ENCODE measurements at regions not wholly inside any gene's neighbourhood (a gene's known extent, or its start where the extent isn't known, plus 50 kb on each side); places are given as distances from the start of the nearest gene placed in this dataset.

DNA sequence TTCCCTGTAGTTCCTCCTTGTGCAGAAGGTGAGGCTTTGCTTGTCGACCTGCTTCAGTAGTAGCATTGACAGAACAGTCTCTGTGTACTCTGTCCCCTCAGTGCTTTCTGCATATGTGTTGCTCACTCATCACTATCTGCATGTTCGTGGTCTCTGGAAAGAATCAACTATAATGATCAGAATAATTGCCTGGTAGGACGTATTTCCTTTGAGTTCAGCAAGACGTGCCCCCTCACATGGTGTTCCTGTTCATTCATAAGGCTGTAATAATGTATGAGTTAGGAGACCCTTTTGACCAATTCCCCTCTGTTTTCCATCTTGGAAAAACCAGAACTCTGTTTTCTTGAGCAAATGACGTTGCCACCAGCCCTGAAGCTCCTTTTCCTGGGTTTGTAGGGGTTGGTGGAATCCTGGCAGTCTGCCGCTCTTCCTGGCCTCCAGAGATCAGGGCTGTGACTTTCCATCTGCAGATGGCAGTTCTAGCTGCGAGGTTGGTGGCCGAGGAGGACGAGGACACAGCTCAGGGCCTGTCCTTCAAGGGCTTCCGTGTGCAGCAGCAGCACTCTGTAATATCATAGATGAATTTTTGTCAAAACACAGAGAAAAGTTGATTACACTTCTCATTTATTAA lies 61.9 kb downstream of the EXOSC2 start:
- TF ChIP-seq, protein P1, sequence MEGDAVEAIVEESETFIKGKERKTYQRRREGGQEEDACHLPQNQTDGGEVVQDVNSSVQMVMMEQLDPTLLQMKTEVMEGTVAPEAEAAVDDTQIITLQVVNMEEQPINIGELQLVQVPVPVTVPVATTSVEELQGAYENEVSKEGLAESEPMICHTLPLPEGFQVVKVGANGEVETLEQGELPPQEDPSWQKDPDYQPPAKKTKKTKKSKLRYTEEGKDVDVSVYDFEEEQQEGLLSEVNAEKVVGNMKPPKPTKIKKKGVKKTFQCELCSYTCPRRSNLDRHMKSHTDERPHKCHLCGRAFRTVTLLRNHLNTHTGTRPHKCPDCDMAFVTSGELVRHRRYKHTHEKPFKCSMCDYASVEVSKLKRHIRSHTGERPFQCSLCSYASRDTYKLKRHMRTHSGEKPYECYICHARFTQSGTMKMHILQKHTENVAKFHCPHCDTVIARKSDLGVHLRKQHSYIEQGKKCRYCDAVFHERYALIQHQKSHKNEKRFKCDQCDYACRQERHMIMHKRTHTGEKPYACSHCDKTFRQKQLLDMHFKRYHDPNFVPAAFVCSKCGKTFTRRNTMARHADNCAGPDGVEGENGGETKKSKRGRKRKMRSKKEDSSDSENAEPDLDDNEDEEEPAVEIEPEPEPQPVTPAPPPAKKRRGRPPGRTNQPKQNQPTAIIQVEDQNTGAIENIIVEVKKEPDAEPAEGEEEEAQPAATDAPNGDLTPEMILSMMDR (IDR thresholded peaks at IDR 0.05), result no peak
- peaks cover 23% of the 10 kb centered on the region for H3K4me1 Mint-ChIP-seq
- POLR2A ChIA-PET, result no interaction called here
- no peak overlapping the region for H3K27ac Mint-ChIP-seq
- no peak overlapping the region for H3K4me3 Mint-ChIP-seq
- H3K9me3 Mint-ChIP-seq, result no peaks in the 10 kb centered on the region
- no peak for DNase-seq
- intact Hi-C loops (cut with micrococcal nuclease), result no loop called here
- no peaks in the 10 kb centered on the region for H3K27me3 Mint-ChIP-seq
- peaks cover 5% of the 10 kb centered on the region for H3K36me3 Mint-ChIP-seq (ENCODE audit: low read depth)
- no peak for ATAC-seq (ENCODE audit: low read depth)
- CTCF ChIA-PET, result no interaction called here

DNA sequence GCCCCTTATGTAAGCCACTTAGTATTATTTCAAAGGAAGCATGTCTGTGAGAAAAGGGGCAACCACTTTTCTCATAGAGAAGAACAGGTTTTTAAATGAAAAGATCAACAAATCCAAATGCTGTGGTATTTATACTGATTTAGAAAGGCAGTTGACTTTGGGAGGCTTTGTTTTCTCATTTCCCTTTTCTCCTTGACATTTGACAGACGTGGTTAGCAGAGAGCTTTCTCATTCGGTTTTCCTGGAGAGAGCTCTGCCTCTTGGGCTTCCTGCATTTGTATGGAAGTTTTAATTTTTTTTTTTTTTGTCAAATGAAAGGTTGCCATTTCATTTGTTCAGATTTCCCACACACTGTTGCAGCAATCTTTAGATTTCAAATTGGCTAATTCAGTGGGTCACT lies 62.5 kb downstream of the EXOSC2 start:
- no peak overlapping the region for H3K27ac Mint-ChIP-seq
- H3K27me3 Mint-ChIP-seq, result no peaks in the 10 kb centered on the region
- ATAC-seq (ENCODE audit: low read depth) (no peak), DNase-seq (no peak)
- peaks cover 24% of the 10 kb centered on the region for H3K4me1 Mint-ChIP-seq
- ChIA-PET POLR2A (no interaction called here), CTCF (interaction anchor here (1.0 kb wide), 1 partner anchor 110 kb away, joined by 3 read pairs; no protein-coding TSS in a partner anchor)
- H3K9me3 Mint-ChIP-seq, result no peaks in the 10 kb centered on the region
- peaks cover 5% of the 10 kb centered on the region for H3K36me3 Mint-ChIP-seq (ENCODE audit: low read depth)
- TF ChIP-seq, protein P1 (IDR thresholded peaks at IDR 0.05), result no peak
- intact Hi-C loops (cut with micrococcal nuclease), result no loop called here
- H3K4me3 Mint-ChIP-seq, result no peak overlapping the region

DNA sequence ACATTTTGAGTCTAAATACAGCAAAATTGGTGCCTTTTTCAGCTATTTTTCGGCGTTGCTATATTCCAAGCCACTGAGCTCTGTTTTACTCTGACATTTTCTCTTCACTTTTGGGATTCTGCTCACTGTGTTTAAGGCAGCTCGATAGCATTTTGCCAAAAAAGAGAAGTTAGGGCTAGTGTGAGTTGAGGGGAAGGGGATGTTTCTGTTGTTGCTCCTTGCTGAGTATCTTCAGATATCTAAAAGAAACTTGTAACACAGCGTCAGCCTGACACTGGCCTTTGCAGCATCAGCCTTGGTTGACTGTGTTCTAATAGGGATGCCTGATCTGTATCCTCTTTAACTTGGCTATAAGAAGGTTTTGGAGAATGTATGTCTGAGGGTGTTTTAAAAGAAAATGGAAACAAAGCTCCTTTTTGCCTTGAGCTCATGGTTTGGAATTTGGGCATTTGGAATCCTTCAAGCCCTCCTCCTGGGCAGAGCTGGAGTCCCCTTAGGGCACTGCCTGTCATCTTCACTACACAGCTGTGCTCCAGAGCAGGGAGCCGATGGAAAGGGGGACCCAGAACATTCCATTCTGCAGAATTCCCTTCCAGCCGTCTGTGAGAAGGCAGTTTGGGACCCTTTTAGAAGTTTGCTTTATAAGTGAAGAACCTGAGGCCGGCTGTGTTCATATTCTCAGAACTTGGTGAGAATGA lies 63.0 kb downstream of the EXOSC2 start:
- Mint-ChIP-seq H3K4me1 (peaks cover 28% of the 10 kb centered on the region), H3K27me3 (no peaks in the 10 kb centered on the region), H3K4me3 (no peak overlapping the region), H3K36me3 (ENCODE audit: low read depth) (peaks cover 5% of the 10 kb centered on the region), H3K27ac (no peak overlapping the region), H3K9me3 (no peaks in the 10 kb centered on the region)
- TF ChIP-seq, protein P1 (IDR thresholded peaks at IDR 0.05), result no peak
- DNase-seq (no peak), ATAC-seq (ENCODE audit: low read depth) (no peak)
- intact Hi-C loops (cut with micrococcal nuclease), result no loop called here
- CTCF ChIA-PET, result interaction anchor here (1.0 kb wide), 1 partner anchor 110 kb away, joined by 3 read pairs; no protein-coding TSS in a partner anchor
- POLR2A ChIA-PET, result no interaction called here

DNA sequence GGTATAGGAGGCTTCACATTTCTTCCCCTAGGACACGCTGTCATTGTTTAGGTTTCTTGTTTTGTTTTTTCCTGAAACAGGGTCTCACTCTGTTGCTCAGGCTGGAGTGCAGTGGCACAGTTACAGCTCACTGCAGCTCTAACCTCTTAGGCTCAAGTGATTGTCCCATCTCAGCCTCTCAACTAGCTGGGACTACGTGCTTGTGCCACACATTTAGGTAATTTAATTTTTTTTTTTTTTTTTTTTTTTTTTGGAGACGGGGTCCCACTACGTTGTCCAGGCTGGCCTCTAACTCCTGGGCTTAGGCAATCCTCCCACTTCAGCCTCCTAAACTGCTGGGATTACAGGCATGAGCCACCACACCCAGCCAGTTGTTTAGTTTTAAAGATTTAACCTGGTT lies 66.2 kb downstream of the EXOSC2 start:
- ATAC-seq (ENCODE audit: low read depth), result no peak
- no peak overlapping the region for H3K4me3 Mint-ChIP-seq
- no peaks in the 10 kb centered on the region for H3K27me3 Mint-ChIP-seq
- POLR2A ChIA-PET, result no interaction called here
- H3K27ac Mint-ChIP-seq, result no peak overlapping the region
- CTCF ChIA-PET, result no interaction called here
- intact Hi-C loops (cut with micrococcal nuclease), result no loop called here
- H3K4me1 Mint-ChIP-seq, result peaks cover 35% of the 10 kb centered on the region
- TF ChIP-seq, protein P1 (IDR thresholded peaks at IDR 0.05), result no peak
- no peak for DNase-seq
- H3K36me3 Mint-ChIP-seq (ENCODE audit: low read depth), result peaks cover 5% of the 10 kb centered on the region
- no peaks in the 10 kb centered on the region for H3K9me3 Mint-ChIP-seq

DNA sequence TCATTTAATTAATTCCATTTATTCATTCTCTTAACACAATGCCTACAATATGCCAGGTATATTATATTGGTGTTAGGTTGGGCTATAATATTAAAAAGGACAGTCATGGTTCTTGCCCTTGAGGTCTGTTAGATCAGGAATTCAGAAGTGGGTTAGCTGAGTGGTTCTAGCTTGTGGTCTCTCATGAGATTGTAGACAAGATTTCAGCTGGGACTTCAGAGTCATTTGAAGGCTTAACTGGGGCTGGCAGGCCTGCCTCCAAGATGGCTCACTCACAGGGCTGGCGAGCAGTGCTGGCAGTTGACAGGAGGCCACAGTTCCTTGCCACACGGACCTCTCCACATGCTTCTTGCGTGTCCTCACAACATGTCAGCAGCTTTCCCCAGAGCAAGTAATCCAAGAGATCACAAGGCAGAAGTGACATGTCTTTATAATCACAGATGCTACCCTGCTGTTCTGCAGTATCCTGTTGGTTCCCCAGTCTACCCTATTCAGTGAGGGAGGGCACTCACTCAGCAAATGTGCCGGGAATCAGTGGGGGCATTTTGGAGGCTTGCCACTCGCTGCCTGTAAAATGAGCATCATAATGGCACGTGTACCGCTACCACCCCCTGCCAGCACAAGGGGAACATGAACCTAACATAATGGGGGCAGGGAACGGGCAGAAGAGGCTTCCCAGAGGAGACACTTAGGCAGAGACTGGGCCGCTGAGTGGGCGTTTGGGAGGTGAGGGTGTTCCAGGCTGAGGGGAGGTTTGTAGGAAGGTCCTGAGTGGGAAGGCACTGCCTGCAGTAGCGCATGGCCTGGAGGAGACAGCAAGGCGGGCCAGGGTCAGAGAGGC lies 70.0 kb downstream of the EXOSC2 start:
- POLR2A ChIA-PET, result no interaction called here
- H3K27me3 Mint-ChIP-seq, result no peaks in the 10 kb centered on the region
- CTCF ChIA-PET, result interaction anchor here (1.8 kb wide), 1 partner anchor 63 kb away, joined by 3 read pairs; no protein-coding TSS in a partner anchor
- H3K36me3 Mint-ChIP-seq (ENCODE audit: low read depth), result peaks cover 5% of the 10 kb centered on the region
- TF ChIP-seq, protein P1 (IDR thresholded peaks at IDR 0.05), result no peak
- DNase-seq (no peak), ATAC-seq (ENCODE audit: low read depth) (no peak)
- H3K4me3 Mint-ChIP-seq, result no peak overlapping the region
- peaks cover 47% of the 10 kb centered on the region for H3K4me1 Mint-ChIP-seq
- intact Hi-C loops (cut with micrococcal nuclease), result no loop called here
- H3K27ac Mint-ChIP-seq, result no peak overlapping the region
- no peaks in the 10 kb centered on the region for H3K9me3 Mint-ChIP-seq

Data from activated B cell treated with CpG ODN at 0.5 μM for 24 hours (primary cell).